ENCODE measurements at regions not wholly inside any gene's neighbourhood (a gene's known extent, or its start where the extent isn't known, plus 50 kb on each side); places are given as distances from the start of the nearest gene placed in this dataset.

- no peak for TF ChIP-seq CTCF (IDR thresholded peaks at IDR 0.05; ENCODE audit: unreplicated experiment)
- Mint-ChIP-seq H3K36me3 (ENCODE audit: insufficient read depth) (no peaks in the 10 kb centered on the region), H3K4me1 (ENCODE audit: low read depth) (no peaks in the 10 kb centered on the region), H3K27me3 (peaks cover 12% of the 10 kb centered on the region), H3K9me3 (ENCODE audit: low read depth) (peaks cover 1% of the 10 kb centered on the region), H3K27ac (no peak overlapping the region), H3K4me3 (ENCODE audit: low read depth) (no peak overlapping the region)
- no peak for DNase-seq (ENCODE audit: low spot score, unreplicated experiment)
Measured at GRCh38 chr4:3712936-3713335, 53.2 kb upstream of the ADRA2C start.

DNA sequence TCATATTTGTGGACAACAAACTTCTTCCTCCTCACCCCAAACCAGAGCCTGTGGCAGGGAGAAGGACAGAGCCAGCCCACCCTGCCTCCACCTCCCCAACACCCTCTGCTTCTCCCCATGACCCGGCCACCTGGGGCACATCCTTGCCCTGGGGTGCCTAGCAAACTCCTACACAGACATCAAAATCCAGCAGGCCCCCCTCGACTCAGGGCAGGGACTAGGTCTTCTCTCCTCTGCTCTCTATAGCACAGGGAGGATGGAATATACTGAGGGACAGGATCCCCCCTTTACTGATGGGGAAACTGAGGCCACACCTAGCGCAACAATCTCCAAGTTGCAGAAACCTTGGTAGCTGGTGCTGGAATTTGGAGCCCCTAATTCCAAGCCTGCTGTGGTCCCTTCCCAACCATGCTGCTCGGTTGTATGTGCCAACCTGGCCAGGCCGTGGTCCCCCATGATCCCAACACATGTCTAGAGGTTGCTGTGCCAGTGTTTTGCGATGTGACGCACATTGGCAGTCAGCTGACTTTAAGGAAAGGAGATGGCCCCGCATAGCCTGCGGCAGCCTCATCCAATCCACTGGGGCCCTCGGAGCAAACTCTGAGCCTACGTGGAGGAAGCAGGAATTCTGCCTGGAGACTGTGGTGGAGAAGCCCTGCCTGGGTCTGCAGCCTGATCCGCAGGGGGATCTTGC lies 53.9 kb upstream of the ADRA2C start:
- Mint-ChIP-seq H3K36me3 (ENCODE audit: insufficient read depth) (no peaks in the 10 kb centered on the region), H3K4me1 (ENCODE audit: low read depth) (no peaks in the 10 kb centered on the region)
- no peak for TF ChIP-seq CTCF (IDR thresholded peaks at IDR 0.05; ENCODE audit: unreplicated experiment)

DNA sequence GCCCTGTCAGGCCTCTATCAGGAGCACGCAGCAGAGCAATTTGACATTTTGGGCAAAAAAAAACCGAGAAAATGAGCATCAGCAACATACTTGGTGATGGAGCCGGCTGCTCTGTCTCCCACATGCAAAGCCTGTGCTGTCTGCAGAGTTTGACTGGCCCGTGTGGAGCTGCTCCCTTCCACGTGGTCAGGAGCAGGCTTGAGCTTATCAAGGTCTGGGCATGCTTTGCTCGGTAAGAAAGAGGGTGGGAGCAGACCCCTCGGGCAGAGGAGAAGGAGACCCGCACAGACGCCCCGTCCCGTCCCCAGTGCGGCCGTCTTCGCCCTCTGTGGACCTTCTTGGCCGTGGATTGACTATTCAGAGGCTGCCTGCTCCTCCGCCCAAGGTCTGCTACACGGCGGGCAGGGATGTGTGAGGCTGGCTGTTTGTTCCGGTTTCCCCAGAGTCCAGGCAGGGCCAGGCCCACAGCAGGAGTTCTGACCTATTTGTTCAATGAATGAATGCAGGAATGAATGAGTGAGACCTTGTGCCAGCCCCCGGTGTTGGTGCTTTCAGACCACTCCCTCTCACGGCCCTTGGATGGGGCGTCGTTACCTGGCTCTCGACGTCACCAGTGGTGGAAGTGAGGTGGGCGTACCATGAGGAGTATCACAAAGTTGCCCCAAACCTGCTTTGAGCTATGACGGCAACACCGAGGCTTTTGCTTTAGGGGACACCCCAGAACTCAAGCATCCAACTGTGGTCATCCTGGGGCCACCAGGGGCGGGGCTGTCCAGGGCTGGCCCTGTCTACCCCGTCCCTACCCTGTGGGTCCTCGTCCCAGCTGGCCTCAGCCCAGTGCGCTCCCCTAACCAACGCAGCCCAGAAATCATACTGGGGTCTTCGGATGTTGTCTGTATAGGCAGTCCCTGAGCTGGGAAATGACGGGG lies 54.7 kb upstream of the ADRA2C start:
- no peak overlapping the region for H3K27ac Mint-ChIP-seq

More for the DNA sequence above, 53.9 kb upstream of the ADRA2C start:
- H3K4me3 Mint-ChIP-seq (ENCODE audit: low read depth) = no peak overlapping the region
- H3K27me3 Mint-ChIP-seq = peaks cover 17% of the 10 kb centered on the region
- DNase-seq (ENCODE audit: low spot score, unreplicated experiment) = no peak
- H3K27ac Mint-ChIP-seq = no peak overlapping the region
- H3K9me3 Mint-ChIP-seq (ENCODE audit: low read depth) = no peaks in the 10 kb centered on the region

GRCh38 chr4:3710451-3711182 lies 55.6 kb upstream of the ADRA2C start:
- Mint-ChIP-seq H3K9me3 (ENCODE audit: low read depth) (no peaks in the 10 kb centered on the region), H3K27me3 (peaks cover 17% of the 10 kb centered on the region), H3K36me3 (ENCODE audit: insufficient read depth) (no peaks in the 10 kb centered on the region), H3K27ac (no peak overlapping the region), H3K4me3 (ENCODE audit: low read depth) (no peak overlapping the region), H3K4me1 (ENCODE audit: low read depth) (no peaks in the 10 kb centered on the region)
- no peak for DNase-seq (ENCODE audit: low spot score, unreplicated experiment)
- no peak for TF ChIP-seq CTCF (IDR thresholded peaks at IDR 0.05; ENCODE audit: unreplicated experiment)

More for the DNA sequence above, 54.7 kb upstream of the ADRA2C start:
- Mint-ChIP-seq H3K27me3 (peaks cover 17% of the 10 kb centered on the region), H3K4me1 (ENCODE audit: low read depth) (no peaks in the 10 kb centered on the region), H3K36me3 (ENCODE audit: insufficient read depth) (no peaks in the 10 kb centered on the region), H3K9me3 (ENCODE audit: low read depth) (no peaks in the 10 kb centered on the region), H3K4me3 (ENCODE audit: low read depth) (no peak overlapping the region)
- no peak for TF ChIP-seq CTCF (IDR thresholded peaks at IDR 0.05; ENCODE audit: unreplicated experiment)
- no peak for DNase-seq (ENCODE audit: low spot score, unreplicated experiment)

GRCh38 chr4:3709846-3710441 lies 56.2 kb upstream of the ADRA2C start:
- TF ChIP-seq CTCF (IDR thresholded peaks at IDR 0.05; ENCODE audit: unreplicated experiment) = no peak
- peaks cover 21% of the 10 kb centered on the region for H3K27me3 Mint-ChIP-seq
- H3K9me3 Mint-ChIP-seq (ENCODE audit: low read depth) = no peaks in the 10 kb centered on the region
- H3K36me3 Mint-ChIP-seq (ENCODE audit: insufficient read depth) = no peaks in the 10 kb centered on the region
- H3K4me1 Mint-ChIP-seq (ENCODE audit: low read depth) = no peaks in the 10 kb centered on the region
- no peak overlapping the region for H3K4me3 Mint-ChIP-seq (ENCODE audit: low read depth)
- no peak overlapping the region for H3K27ac Mint-ChIP-seq
- no peak for DNase-seq (ENCODE audit: low spot score, unreplicated experiment)

Data from progenitor cell of endocrine pancreas (in vitro differentiated cells).